NCI-H2107 treated with DMSO at 0.1 percent for 48 hours (cell line): ENCODE measurements at regions not wholly inside any gene's neighbourhood (a gene's known extent, or its start where the extent isn't known, plus 50 kb on each side); places are given as distances from the start of the nearest gene placed in this dataset.
A peak's percentile ranks its signal among the peaks of the same experiment; 100 is the strongest.

Experiments used
- DNase-seq: peaks from one replicate; lab custom pipeline; 2025; ENCODE audit not compliant: unreplicated experiment; lab: John Stamatoyannopoulos, UW

- DNase-seq = no peak
Observed at GRCh38 chr9:36763778-36764177, 191.1 kb downstream of the MELK start.

- peak; percentile 65 for DNase-seq
Observed at GRCh38 chr9:36764364-36765076, 191.8 kb downstream of the MELK start.

GRCh38 chr9:36765077-36765390 is 192.3 kb downstream of the MELK start:
- DNase-seq = peak; percentile 63

- peak; percentile 94 for DNase-seq
Observed at GRCh38 chr9:36765468-36766341, 193.0 kb downstream of the MELK start.

GRCh38 chr9:36768677-36769076 is 196.0 kb downstream of the MELK start:
- no peak for DNase-seq

GRCh38 chr9:36770025-36770424 is 197.3 kb downstream of the MELK start:
- no peak for DNase-seq

- peak; percentile 84 for DNase-seq
Observed at GRCh38 chr9:36772449-36773403, 200.0 kb downstream of the MELK start.

- DNase-seq = no peak
Observed at GRCh38 chr9:36778682-36779081, 206.0 kb downstream of the MELK start.

- no peak for DNase-seq
Observed at GRCh38 chr9:36779582-36779981, 206.9 kb downstream of the MELK start.

GRCh38 chr9:36780186-36780585 is 207.5 kb downstream of the MELK start:
- no peak for DNase-seq

- DNase-seq = no peak
Observed at GRCh38 chr9:36781533-36781932, 208.8 kb downstream of the MELK start.
